Uterus (tissue), 2 donors: ENCODE measurements at regions not wholly inside any gene's neighbourhood (a gene's known extent, or its start where the extent isn't known, plus 50 kb on each side); places are given as distances from the start of the nearest gene placed in this dataset.

Experiments used
- CTCF ChIP-seq, 4 experiments: fragments of 200-600 bp in 2 of 4; fragments of 450-650 bp in 2 of 4; sonication (generic) in 2 of 4; IDR thresholded peaks; one replicate each; pipeline ENCODE4 v1.5.1; 2016 to 2019; ENCODE audit warnings: antibody characterized with exemption in 4 of 4, mild to moderate bottlenecking in 2 of 4, moderate library complexity in 1 of 4
- POLR2A ChIP-seq, 2 donors: fragments of 450-650 bp; IDR thresholded peaks; one replicate each; pipeline ENCODE4 v1.6.1; 2016; ENCODE audit warnings: antibody characterized with exemption in 2 of 2, mild to moderate bottlenecking in 1 of 2, moderate library complexity in 1 of 2

GRCh38 chr10:125389648-125390047, 229.3 kb upstream of the CTBP2 start:
- TF ChIP-seq CTCF (IDR thresholded peaks at IDR 0.05) (no peak), POLR2A (IDR thresholded peaks at IDR 0.05) (no peak)
